GM19467 (cell line): ENCODE measurements at regions not wholly inside any gene's neighbourhood (a gene's known extent, or its start where the extent isn't known, plus 50 kb on each side); places are given as distances from the start of the nearest gene placed in this dataset.

Source experiments
- ATAC-seq: cut with Tn5 transposase; IDR thresholded peaks from one replicate; pipeline ENCODE4 v1.9.1; 2021; ENCODE audit warnings: mild to moderate bottlenecking, moderate library complexity; ENCODE audit not compliant: unreplicated experiment

GRCh38 chr15:31455499-31455898, 128.9 kb downstream of the KLF13 start:
- no peak for ATAC-seq

GRCh38 chr15:31456354-31457060, 129.9 kb downstream of the KLF13 start:
- ATAC-seq, result no peak

GRCh38 chr15:31457161-31457560, 130.5 kb downstream of the KLF13 start:
- no peak for ATAC-seq

GRCh38 chr15:31457631-31458526, 131.2 kb downstream of the KLF13 start:
- no peak for ATAC-seq

GRCh38 chr15:31458596-31459399, 132.2 kb downstream of the KLF13 start:
- ATAC-seq, result peak; percentile 85

- no peak for ATAC-seq
These were observed 132.7 kb downstream of the KLF13 start for GRCh38 chr15:31459400-31459748.

- no peak for ATAC-seq
These were observed 134.7 kb downstream of the KLF13 start for GRCh38 chr15:31461375-31461774.

GRCh38 chr15:31461911-31462480, 135.4 kb downstream of the KLF13 start:
- no peak for ATAC-seq

- no peak for ATAC-seq
These were observed 137.0 kb downstream of the KLF13 start for GRCh38 chr15:31463521-31464102.

GRCh38 chr15:31464216-31465082, 137.8 kb downstream of the KLF13 start:
- ATAC-seq, result no peak

- ATAC-seq, result no peak
These were observed 138.7 kb downstream of the KLF13 start for GRCh38 chr15:31465083-31465955.

GRCh38 chr15:31467361-31467760, 140.7 kb downstream of the KLF13 start:
- ATAC-seq, result no peak

GRCh38 chr15:31468911-31469785, 142.5 kb downstream of the KLF13 start:
- no peak for ATAC-seq

- ATAC-seq, result no peak
These were observed 143.3 kb downstream of the KLF13 start for GRCh38 chr15:31469786-31470525.

- ATAC-seq, result no peak
These were observed 144.1 kb downstream of the KLF13 start for GRCh38 chr15:31470756-31471155.

GRCh38 chr15:31471731-31472430, 145.2 kb downstream of the KLF13 start:
- no peak for ATAC-seq
